HG02623 (cell line): ENCODE measurements at regions not wholly inside any gene's neighbourhood (a gene's known extent, or its start where the extent isn't known, plus 50 kb on each side); places are given as distances from the start of the nearest gene placed in this dataset.

ENCODE experiments used
- ATAC-seq: cut with Tn5 transposase; IDR thresholded peaks from one replicate; pipeline ENCODE4 v1.9.1; 2021; ENCODE audit warnings: moderate library complexity; ENCODE audit not compliant: unreplicated experiment

DNA sequence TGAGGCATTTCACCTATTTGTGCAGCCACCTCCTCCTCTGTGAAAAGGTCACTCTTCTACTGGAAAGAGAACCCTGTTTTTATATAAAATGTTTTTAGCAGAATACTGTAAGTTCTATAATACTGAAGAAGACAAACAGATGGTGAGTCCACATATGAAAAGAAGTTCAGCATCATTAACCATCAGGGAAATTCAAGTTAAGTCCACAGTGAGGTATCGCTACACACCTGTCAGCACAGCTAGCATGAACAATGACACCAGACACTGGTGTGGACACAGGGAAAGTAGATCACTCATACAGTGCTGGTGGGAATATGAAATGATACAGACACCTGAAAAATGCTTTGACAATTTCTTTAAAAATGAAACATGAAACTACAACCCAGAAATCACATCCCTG lies 133.0 kb downstream of the MAD2L1 start:
- ATAC-seq, result no peak

- no peak for ATAC-seq
Measured at GRCh38 chr4:119932277-119932676, 134.4 kb downstream of the MAD2L1 start.

- no peak for ATAC-seq
Measured at GRCh38 chr4:119930546-119930945, 136.1 kb downstream of the MAD2L1 start.

DNA sequence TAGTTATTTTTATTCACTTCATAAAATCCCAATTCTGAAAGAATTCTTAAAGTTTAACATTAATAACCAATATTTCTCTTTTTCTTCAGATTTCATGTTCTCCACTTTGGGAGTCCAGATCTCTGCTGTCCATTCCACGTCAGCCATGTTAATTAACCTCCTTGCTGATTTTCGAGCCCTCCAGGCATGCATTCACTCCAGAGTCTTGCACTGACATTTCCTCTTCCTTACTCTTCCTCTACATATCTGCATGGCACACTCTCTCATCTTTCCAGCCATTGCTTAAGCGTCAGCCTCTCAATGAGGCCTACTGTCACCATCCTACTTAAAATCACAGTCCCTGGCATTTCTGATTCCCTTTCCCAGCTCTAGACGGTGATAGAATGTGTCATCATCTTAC lies 144.8 kb downstream of the MAD2L1 start:
- ATAC-seq, result no peak

DNA sequence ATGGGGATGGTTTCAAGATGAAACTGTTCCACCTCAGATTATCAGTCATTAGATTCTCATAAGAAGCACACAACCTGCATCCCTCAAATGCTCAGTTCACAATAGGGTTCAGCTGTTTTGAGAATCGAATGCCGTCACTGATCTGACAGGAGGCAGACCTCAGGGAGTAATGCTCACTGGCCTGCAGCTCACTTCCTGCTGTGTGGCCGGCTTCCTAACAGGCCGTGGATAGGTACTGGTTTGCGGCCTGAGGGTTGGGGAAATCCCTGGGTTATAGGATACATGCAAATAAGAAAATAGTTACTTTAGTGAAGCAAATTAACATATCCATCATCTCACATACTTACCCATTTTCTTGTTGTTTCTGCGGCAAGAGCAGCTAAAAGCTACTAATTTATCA lies 160.4 kb downstream of the MAD2L1 start:
- ATAC-seq, result no peak

- no peak for ATAC-seq
Measured at GRCh38 chr4:119898211-119898610, 168.4 kb downstream of the MAD2L1 start.

DNA sequence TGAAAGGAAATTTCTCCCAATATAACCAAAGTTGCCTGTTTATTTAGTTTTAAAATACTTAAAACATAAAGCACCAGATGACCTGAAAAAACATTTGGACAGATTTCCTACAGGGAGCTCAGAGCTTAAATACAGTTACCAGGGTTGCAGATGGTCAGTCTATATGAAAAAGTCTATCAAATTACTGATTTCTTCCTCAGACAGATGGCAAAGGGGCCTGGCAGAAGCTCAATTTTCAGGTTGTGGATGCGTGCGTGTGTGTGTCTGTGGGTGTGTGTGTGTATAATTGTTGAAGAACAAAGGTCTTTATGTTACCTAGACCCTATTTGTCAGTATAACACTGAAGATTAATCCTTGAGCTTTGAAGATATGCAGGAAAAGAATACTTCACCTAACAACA lies 169.4 kb downstream of the MAD2L1 start:
- ATAC-seq, result no peak

DNA sequence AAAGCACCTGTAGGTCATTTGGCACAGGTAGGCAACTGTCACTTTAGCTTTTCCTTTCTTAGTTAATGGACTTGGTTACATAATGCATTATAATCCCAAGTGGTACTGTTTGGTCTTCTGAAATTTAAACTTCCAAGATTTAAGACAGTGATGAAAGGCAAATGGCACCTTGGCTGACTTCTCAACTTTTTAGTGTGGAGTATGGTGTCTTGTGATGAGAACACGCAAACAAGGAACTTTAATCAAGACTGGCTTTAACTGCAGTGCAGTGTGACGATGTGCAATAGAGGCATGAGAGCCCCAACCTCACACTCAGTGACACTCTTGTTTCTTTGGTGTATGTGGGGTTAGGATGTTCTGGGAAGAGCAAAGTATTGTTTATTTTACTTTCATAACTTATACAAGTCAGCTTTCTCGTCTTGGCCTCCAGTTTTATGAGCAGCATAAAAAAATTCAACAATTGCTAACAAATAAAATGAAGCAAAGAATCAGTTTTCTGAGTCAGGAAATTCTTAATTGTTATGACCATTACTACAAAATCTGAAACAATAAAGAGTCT lies 171.9 kb downstream of the MAD2L1 start:
- ATAC-seq, result no peak

DNA sequence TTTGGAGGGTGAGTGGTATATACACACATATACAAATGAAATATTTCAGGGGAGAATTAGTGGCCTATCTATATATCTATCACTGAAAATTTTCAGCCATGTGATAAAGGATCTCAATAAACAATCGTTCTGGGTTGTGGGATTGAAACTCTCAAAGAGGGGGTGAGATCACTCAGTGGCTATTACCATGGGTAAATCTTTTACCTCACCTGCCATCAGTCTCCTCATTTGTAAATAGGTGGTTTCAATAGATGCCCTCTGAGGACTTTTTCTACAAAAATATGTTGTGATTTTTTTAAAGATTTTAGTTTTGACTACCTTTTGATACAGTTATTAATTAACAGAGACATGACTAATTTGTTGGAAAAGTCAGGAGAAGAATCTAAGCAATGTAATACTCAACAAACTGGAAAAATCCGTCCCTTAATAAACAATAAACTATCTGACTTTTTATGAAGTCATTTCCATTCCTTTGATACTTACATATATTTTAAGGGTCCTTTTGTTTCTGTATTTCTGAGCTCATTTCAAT lies 192.8 kb downstream of the MAD2L1 start:
- ATAC-seq, result no peak

DNA sequence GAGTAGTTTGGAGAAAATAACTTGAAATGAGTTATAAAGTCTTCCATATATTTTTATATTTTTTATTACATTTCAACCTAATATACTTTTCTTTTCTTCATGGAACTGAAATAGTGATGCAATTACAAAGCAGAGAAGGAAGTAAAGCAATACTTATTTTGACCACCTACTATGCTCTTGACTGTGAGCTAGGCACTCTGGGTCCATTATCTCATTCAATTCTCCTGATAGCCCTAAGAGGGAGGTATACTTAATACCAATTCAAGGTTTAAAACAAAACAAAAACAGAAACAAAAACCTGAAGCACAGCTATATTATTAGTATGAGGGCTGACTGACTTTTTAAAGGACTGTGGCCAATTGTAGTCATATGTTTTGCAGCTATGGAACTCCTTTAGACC lies 193.5 kb downstream of the MAD2L1 start:
- ATAC-seq, result no peak

DNA sequence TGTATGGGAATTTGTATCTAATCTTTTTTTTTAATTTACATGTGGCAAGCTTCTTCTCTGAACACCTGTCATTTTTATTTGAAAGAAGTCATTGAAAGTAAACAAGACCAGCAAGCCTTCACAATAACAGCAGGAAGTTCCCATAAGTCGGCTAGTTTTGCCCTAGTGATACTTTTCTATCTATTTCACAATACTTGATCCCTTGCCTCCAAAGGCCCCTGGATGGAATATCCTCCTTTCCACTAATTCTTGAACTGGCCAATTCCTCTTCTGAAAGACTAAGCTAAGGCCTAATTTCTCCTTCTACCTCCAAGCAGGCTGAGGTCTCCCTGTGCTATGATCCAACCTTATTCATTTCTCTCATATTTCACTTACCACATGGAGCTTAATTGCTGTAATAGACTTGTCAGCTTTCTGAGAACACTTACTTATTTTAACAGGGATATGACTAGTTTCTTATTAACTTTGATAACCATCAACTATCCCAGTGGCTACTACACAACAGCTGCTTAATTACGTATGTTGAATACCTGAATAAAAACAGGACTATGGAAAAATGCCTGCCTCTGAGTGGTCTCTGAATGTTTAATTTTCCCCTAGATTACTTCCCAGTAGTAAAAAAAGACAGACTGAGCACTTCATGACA lies 194.2 kb downstream of the MAD2L1 start:
- ATAC-seq, result no peak

DNA sequence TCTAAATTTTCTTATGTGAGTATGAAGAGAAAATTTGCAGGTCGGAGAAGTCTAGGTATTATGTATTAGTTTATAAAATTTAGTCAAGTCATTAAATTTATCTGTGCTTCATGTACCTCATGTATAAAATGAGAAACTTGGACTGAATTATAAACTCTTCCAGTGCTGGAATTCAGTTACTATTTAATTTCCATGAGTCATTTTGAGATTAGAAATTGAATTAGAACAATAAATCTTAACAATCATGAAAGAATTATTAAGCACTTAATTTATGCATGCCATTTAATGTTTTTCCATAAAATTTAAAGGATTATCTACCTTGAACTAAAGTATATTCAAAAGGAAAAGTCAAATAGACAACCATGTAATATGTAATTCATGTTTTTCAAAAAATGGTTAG lies 195.8 kb downstream of the MAD2L1 start:
- ATAC-seq, result no peak

- no peak for ATAC-seq
Measured at GRCh38 chr4:119865789-119866188, 200.9 kb downstream of the MAD2L1 start.

GRCh38 chr4:119865389-119865788 lies 201.3 kb downstream of the MAD2L1 start:
- ATAC-seq, result no peak

- no peak for ATAC-seq
Measured at GRCh38 chr4:119861731-119862130, 204.9 kb downstream of the MAD2L1 start.

DNA sequence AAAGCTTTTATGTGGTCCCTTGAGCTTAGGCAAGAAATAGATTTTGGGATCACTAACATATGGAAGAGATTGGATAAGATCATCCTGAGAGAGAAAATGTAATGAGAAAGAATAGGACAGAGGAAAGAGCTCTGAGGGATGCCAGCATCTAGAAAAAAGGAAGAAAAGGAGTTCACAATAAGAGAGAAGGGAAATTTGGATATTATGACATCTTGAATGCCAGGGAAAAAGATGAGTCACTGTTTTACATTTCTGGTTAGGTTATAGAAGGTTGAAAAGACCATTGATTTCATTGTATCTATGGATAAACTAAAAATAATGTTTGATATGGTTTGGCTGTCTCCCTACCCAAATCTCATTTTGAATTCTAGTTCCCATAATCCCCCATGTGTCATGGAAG lies 208.5 kb downstream of the MAD2L1 start:
- ATAC-seq, result no peak

DNA sequence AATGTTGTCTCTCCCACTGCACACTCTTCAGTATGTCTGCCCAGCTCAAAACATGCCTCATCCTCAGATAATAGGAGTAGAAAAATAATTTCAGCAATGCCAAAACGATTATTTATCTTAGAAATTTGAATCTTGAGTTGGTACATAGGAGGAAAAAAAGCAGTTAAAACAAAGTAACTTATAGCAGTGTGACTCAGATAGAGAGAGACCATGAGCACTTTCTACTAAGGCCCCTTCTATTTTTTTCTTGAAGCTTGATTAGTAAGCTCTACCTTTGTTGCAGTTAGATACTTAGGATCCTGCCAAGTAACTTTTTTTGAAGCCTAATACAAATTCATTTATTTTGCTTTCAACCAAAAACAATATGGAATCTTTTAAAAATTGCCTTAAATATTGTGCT lies 212.3 kb downstream of the MAD2L1 start:
- no peak for ATAC-seq

DNA sequence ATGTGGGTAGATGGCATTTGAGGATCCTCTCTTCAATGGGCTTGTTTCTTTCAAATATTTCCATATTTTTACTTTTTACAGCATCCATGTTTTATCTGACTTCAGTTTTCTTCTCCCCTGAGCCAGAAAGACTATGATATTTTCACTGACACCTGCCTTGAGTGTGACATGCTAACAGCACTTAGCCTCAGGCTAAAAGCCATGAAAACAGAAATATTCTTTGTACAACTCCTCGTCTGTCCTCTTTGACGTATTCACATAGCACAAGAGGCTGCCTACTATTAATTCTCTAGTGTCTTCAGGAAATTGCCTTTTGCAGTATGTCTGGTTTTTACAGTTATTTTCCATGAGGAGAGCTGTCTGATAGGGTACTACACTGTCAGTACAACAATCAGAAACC lies 215.0 kb downstream of the MAD2L1 start:
- no peak for ATAC-seq

GRCh38 chr4:119841361-119841760 lies 212.8 kb upstream of the PDE5A start:
- no peak for ATAC-seq

- no peak for ATAC-seq
Measured at GRCh38 chr4:119835613-119835910, 207.0 kb upstream of the PDE5A start.

- ATAC-seq, result no peak
Measured at GRCh38 chr4:119834906-119835612, 206.5 kb upstream of the PDE5A start.

DNA sequence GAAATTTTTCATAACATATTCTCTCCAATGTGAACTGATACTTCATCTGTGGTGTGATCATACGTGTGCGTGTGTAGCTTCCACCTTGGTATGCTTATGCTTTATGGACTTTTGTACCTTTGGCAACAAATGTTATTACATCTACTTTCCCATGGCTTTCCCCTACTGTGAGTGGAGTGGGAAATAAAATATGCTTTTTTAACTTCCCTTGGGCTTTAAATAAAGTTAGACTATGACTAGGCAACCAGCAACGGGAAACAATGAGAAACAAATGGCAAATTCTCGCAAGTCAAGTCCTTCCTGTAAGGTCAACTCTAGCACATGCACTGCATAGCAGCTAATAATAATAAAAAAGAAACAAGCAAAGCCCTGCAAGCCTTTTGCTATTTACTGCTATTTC lies 205.0 kb upstream of the PDE5A start:
- ATAC-seq, result no peak

DNA sequence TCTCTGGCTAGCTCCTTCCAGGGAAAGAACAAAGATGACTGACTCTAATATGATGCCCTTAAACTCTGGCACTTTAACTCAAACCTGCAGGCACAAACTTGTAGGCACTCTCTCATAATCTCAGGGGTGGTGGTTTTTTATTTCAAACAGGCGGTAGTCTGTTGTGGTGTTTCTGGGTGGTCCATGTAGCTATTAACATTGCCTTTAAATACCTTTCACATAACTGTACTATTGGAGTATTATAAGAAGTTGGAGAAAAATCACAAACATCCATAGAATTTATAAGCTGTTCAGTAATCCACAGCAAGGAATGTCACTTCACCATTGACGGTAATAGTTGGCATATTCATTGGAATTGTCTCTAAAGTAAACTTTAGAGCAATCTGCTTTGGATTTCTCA lies 204.2 kb upstream of the PDE5A start:
- ATAC-seq, result no peak
